Mammary epithelial cell (primary cell): ENCODE measurements at regions not wholly inside any gene's neighbourhood (a gene's known extent, or its start where the extent isn't known, plus 50 kb on each side); places are given as distances from the start of the nearest gene placed in this dataset.

ENCODE experiments used
- CTCF ChIP-seq, 2 donors: IDR thresholded peaks in 1 of 2; conservative IDR thresholded peaks in 1 of 2; 2 replicates each; pipeline ENCODE4 v1.5.1; 2011 to 2012; ENCODE audit warnings: inconsistent platforms in 2 of 2, low read length in 2 of 2, mild to moderate bottlenecking in 2 of 2, control low read depth in 1 of 2, low read depth in 1 of 2; ENCODE audit not compliant: insufficient read depth in 1 of 2; ENCODE audit errors: extremely low read depth in 1 of 2
- EZH2 ChIP-seq: IDR thresholded peaks from 2 replicates; pipeline ENCODE4 v1.6.1; 2012; ENCODE audit warnings: low read length, inconsistent platforms, borderline replicate concordance

- TF ChIP-seq EZH2 (no peak), CTCF (conservative IDR thresholded peaks at IDR 0.05 in 1 of 2, IDR thresholded peaks at IDR 0.05 in 1 of 2; ENCODE audit: extremely low read depth in 1 of 2, insufficient read depth in 1 of 2, low read depth in 1 of 2, low read length in 2 of 2) (no peak)
These were observed 205.1 kb upstream of the RBBP8 start for GRCh38 chr18:22728016-22728415.
